ENCODE measurements at regions not wholly inside any gene's neighbourhood (a gene's known extent, or its start where the extent isn't known, plus 50 kb on each side); places are given as distances from the start of the nearest gene placed in this dataset.
"Not testable (repeated sequence)": the region's sequence is repeated elsewhere in the genome, so short reads cannot be mapped to it uniquely, and the experiment has no call there.

GRCh38 chr6:169406804-169407203, 153.2 kb upstream of the THBS2 start:
- no peak for DNase-seq (ENCODE audit: low read depth)
- in situ Hi-C loops (cut with HindIII; ENCODE audit: low pct_unique_long_range_greater_than_20kb, low sequenced_read_pairs), result no loop called here

- in situ Hi-C loops (cut with HindIII; ENCODE audit: low pct_unique_long_range_greater_than_20kb, low sequenced_read_pairs), result no loop called here
- no peak for DNase-seq (ENCODE audit: low read depth)
These were observed 152.4 kb upstream of the THBS2 start for GRCh38 chr6:169406034-169406433.

GRCh38 chr6:169404828-169405227, 151.2 kb upstream of the THBS2 start:
- DNase-seq (ENCODE audit: low read depth), result no peak
- in situ Hi-C loops (cut with HindIII; ENCODE audit: low pct_unique_long_range_greater_than_20kb, low sequenced_read_pairs), result no loop called here

GRCh38 chr6:169398342-169399105, 144.9 kb upstream of the THBS2 start:
- no peak for DNase-seq (ENCODE audit: low read depth)
- in situ Hi-C loops (cut with HindIII; ENCODE audit: low pct_unique_long_range_greater_than_20kb, low sequenced_read_pairs), result no loop called here

GRCh38 chr6:169397684-169398083, 144.0 kb upstream of the THBS2 start:
- peak; percentile 40 for DNase-seq (ENCODE audit: low read depth)
- in situ Hi-C loops (cut with HindIII; ENCODE audit: low pct_unique_long_range_greater_than_20kb, low sequenced_read_pairs), result no loop called here

GRCh38 chr6:169396554-169397163, 143.0 kb upstream of the THBS2 start:
- in situ Hi-C loops (cut with HindIII; ENCODE audit: low pct_unique_long_range_greater_than_20kb, low sequenced_read_pairs), result no loop called here
- DNase-seq (ENCODE audit: low read depth), result no peak

- in situ Hi-C loops (cut with HindIII; ENCODE audit: low pct_unique_long_range_greater_than_20kb, low sequenced_read_pairs); DNase-seq (ENCODE audit: low read depth): not testable (repeated sequence)
These were observed 142.4 kb upstream of the THBS2 start for GRCh38 chr6:169396009-169396539.

GRCh38 chr6:169395080-169395805, 141.6 kb upstream of the THBS2 start:
- in situ Hi-C loops (cut with HindIII; ENCODE audit: low pct_unique_long_range_greater_than_20kb, low sequenced_read_pairs), result no loop called here
- no peak for DNase-seq (ENCODE audit: low read depth)

- in situ Hi-C loops (cut with HindIII; ENCODE audit: low pct_unique_long_range_greater_than_20kb, low sequenced_read_pairs), result no loop called here
- no peak for DNase-seq (ENCODE audit: low read depth)
These were observed 140.1 kb upstream of the THBS2 start for GRCh38 chr6:169393753-169394152.

GRCh38 chr6:169391473-169392071, 137.9 kb upstream of the THBS2 start:
- in situ Hi-C loops (cut with HindIII; ENCODE audit: low pct_unique_long_range_greater_than_20kb, low sequenced_read_pairs), result no loop called here
- no peak for DNase-seq (ENCODE audit: low read depth)

GRCh38 chr6:169388395-169389166, 134.9 kb upstream of the THBS2 start:
- in situ Hi-C loops (cut with HindIII; ENCODE audit: low pct_unique_long_range_greater_than_20kb, low sequenced_read_pairs), result no loop called here

GRCh38 chr6:169387809-169388383, 134.2 kb upstream of the THBS2 start:
- DNase-seq (ENCODE audit: low read depth), result no peak
- in situ Hi-C loops (cut with HindIII; ENCODE audit: low pct_unique_long_range_greater_than_20kb, low sequenced_read_pairs), result no loop called here

More at GRCh38 chr6:169388395-169389166, 134.9 kb upstream of the THBS2 start:
- no peak for DNase-seq (ENCODE audit: low read depth)

- in situ Hi-C loops (cut with HindIII; ENCODE audit: low pct_unique_long_range_greater_than_20kb, low sequenced_read_pairs), result no loop called here
These were observed 132.9 kb upstream of the THBS2 start for GRCh38 chr6:169386411-169387057.

GRCh38 chr6:169385237-169385880, 131.7 kb upstream of the THBS2 start:
- in situ Hi-C loops (cut with HindIII; ENCODE audit: low pct_unique_long_range_greater_than_20kb, low sequenced_read_pairs), result no loop called here
- DNase-seq (ENCODE audit: low read depth), result no peak

More at GRCh38 chr6:169386411-169387057, 132.9 kb upstream of the THBS2 start:
- no peak for DNase-seq (ENCODE audit: low read depth)

GRCh38 chr6:169384291-169384690, 130.6 kb upstream of the THBS2 start:
- in situ Hi-C loops (cut with HindIII; ENCODE audit: low pct_unique_long_range_greater_than_20kb, low sequenced_read_pairs), result no loop called here

GRCh38 chr6:169383265-169383664, 129.6 kb upstream of the THBS2 start:
- in situ Hi-C loops (cut with HindIII; ENCODE audit: low pct_unique_long_range_greater_than_20kb, low sequenced_read_pairs), result no loop called here
- DNase-seq (ENCODE audit: low read depth), result no peak

More at GRCh38 chr6:169384291-169384690, 130.6 kb upstream of the THBS2 start:
- DNase-seq (ENCODE audit: low read depth), result no peak

- in situ Hi-C loops (cut with HindIII; ENCODE audit: low pct_unique_long_range_greater_than_20kb, low sequenced_read_pairs), result no loop called here
- DNase-seq (ENCODE audit: low read depth), result no peak
These were observed 129.1 kb upstream of the THBS2 start for GRCh38 chr6:169382735-169383134.

Measured in Caki2 (cell line).